Pancreas (tissue), 10 donors: ENCODE measurements at regions not wholly inside any gene's neighbourhood (a gene's known extent, or its start where the extent isn't known, plus 50 kb on each side); places are given as distances from the start of the nearest gene placed in this dataset.

Source experiments
- ATAC-seq, 4 donors: fragments of 200-7000 bp; cut with Tn5 transposase; one replicate each; pipeline versions ENCODE4 v1.8.0 to v1.9.1; 2020; ENCODE audit warnings: mild to moderate bottlenecking in 4 of 4, moderate library complexity in 4 of 4
- DNase-seq, 6 donors: peaks; one replicate each; pipeline ENCODE4 v3.0.0-alpha.2; 2020
- FAIRE-seq: peaks from 2 replicates; lab custom pipeline; 2012; peaks lifted over from hg19 to GRCh38; lab: Jason Lieb, UNC
- H3K27ac ChIP-seq, 4 donors: fragments of 200-600 bp; sonication (generic); 1 replicate in 3 of 4; 2 replicates in 1 of 4; pipeline versions ENCODE4 v1.5.0 to v1.8.0; 2020
- H3K27me3 ChIP-seq, 4 donors: fragments of 200-600 bp; one replicate each; pipeline ENCODE4 v1.8.0; 2021
- H3K36me3 ChIP-seq, 3 donors: fragments of 200-600 bp; sonication (generic) in 1 of 3; one replicate each; pipeline versions ENCODE4 v1.5.0 to v1.8.0; 2020 to 2021
- H3K4me1 ChIP-seq, 3 donors: fragments of 200-600 bp; one replicate each; pipeline ENCODE4 v1.8.0; 2021
- H3K4me3 ChIP-seq, 4 donors: fragments of 200-600 bp; sonication (generic) in 2 of 4; one replicate each; pipeline versions ENCODE4 v1.5.0 to v1.8.0; 2020 to 2021
- H3K9me3 ChIP-seq, 4 donors: fragments of 200-600 bp; one replicate each; pipeline ENCODE4 v1.8.0; 2021
- WGBS, 2 donors: extraction: QIAGEN DNeasy Blood & Tissue Kit; methylation state at CpG; one replicate each; pipeline ENCODE4 v1.1.7; 2013; 5-methylcytosine and 5-hydroxymethylcytosine counted together
- intact Hi-C, 3 donors: fragments of 100-400 bp; cut with DNase I; formaldehyde crosslinking; loops; one replicate each; pipeline versions ENCODE4 v1.11.1 to v1.14.2; 2022
- TF ChIP-seq, protein P1 (sequence below), 4 donors: fragments of 200-600 bp; sonication (generic) in 3 of 4; IDR thresholded peaks; one replicate each; pipeline versions ENCODE4 v1.5.0 to v1.8.0; 2021; ENCODE audit warnings: antibody characterized with exemption in 4 of 4
- donor health status: healthy with polysubstance abuse.
- donor health status: DM: no; HTN: no; CAD: no; lungs with moderate emphysema.
- donor health status: DM: no; HTN: no; CAD: no.
- donor health status: control.
- donor health status: control.
- donor health status: Bipolar disorder and iron deficiency.
- donor health status: DM: yes; HTN: yes; CAD: no.
- donor health status: DM: no; HTN: no; CAD: no.
- donor health status: DM: no; HTN: no; CAD: no.
- donor health status: DM: yes; HTN: yes; CAD: no.

DNA sequence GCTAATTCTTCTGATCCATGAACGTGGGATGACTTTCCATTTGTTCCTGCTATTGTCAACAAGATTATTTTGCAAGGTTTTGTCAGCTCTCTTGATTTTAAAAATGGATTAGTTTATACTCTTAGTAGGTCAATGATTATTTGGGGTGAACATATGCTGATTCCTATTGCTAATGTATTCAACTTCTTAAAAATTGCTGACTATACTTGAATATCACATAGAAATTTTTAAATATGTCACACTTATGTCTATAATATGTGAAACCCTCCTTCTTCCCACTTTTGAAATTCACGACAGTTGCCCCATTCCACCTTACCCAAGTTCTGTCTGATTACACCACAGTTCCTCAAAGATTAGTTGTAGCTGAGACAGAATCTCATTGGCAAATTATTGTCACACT is 465.7 kb upstream of the TENM3 start:
- 47 to 68% methylated on average over 2 of the region's 2 CpGs for WGBS, 2 donors
- Histone ChIP-seq H3K4me1 (no peaks in the 10 kb centered on the region), H3K27ac (no peak overlapping the region), H3K36me3 (no peaks in the 10 kb centered on the region), H3K4me3 (no peak overlapping the region), H3K27me3 (no peaks in the 10 kb centered on the region), H3K9me3 (no peaks in the 10 kb centered on the region)
- DNase-seq (no peak), FAIRE-seq (no peak), ATAC-seq (no peak)
- intact Hi-C loops = no loop called here
- TF ChIP-seq, protein P1, sequence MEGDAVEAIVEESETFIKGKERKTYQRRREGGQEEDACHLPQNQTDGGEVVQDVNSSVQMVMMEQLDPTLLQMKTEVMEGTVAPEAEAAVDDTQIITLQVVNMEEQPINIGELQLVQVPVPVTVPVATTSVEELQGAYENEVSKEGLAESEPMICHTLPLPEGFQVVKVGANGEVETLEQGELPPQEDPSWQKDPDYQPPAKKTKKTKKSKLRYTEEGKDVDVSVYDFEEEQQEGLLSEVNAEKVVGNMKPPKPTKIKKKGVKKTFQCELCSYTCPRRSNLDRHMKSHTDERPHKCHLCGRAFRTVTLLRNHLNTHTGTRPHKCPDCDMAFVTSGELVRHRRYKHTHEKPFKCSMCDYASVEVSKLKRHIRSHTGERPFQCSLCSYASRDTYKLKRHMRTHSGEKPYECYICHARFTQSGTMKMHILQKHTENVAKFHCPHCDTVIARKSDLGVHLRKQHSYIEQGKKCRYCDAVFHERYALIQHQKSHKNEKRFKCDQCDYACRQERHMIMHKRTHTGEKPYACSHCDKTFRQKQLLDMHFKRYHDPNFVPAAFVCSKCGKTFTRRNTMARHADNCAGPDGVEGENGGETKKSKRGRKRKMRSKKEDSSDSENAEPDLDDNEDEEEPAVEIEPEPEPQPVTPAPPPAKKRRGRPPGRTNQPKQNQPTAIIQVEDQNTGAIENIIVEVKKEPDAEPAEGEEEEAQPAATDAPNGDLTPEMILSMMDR (IDR thresholded peaks at IDR 0.05) = no peak

DNA sequence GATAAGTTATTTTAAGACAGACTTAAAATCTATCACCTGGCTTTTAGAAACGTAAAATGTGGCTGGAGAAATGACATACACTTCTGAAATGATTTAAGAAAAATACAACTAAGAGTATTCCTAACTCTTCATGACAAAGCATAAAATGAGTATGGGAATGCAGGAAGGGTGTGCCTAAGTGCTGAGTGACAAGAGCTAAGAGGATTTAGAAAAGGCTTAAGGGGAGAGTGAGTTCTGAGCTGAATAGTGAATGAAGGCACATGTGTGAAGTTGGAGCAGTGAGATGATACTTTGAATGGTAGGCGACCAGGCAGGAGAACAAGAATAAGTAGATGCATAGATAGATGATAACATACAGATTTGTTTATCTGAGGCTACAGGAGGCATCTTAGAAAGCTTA is 458.3 kb upstream of the TENM3 start:
- ATAC-seq (no peak), DNase-seq (no peak), FAIRE-seq (no peak)
- H3K36me3 ChIP-seq = no peaks in the 10 kb centered on the region
- intact Hi-C loops = no loop called here
- TF ChIP-seq, protein P1 (IDR thresholded peaks at IDR 0.05) = no peak
- H3K4me3 ChIP-seq = no peak overlapping the region
- H3K4me1 ChIP-seq = no peaks in the 10 kb centered on the region
- no peaks in the 10 kb centered on the region for H3K9me3 ChIP-seq
- H3K27ac ChIP-seq = no peak overlapping the region
- 42 to 43% methylated on average over 2 of the region's 2 CpGs for WGBS, 2 donors
- H3K27me3 ChIP-seq = no peaks in the 10 kb centered on the region

- ATAC-seq (no peak), FAIRE-seq (no peak), DNase-seq (no peak)
- TF ChIP-seq, protein P1 (IDR thresholded peaks at IDR 0.05) = no peak
- 3% methylated on average over 1 of the region's 1 CpG for WGBS, 2 donors
- no peaks in the 10 kb centered on the region for H3K27me3 ChIP-seq
- H3K36me3 ChIP-seq = no peaks in the 10 kb centered on the region
- H3K4me3 ChIP-seq = no peak overlapping the region
- no peaks in the 10 kb centered on the region for H3K4me1 ChIP-seq
- H3K27ac ChIP-seq = no peak overlapping the region
- intact Hi-C loops = no loop called here
- H3K9me3 ChIP-seq = no peaks in the 10 kb centered on the region
Measured at GRCh38 chr4:181792641-181793040, 450.6 kb upstream of the TENM3 start.

- H3K27me3 ChIP-seq = no peaks in the 10 kb centered on the region
- no peaks in the 10 kb centered on the region for H3K9me3 ChIP-seq
- H3K4me1 ChIP-seq = no peaks in the 10 kb centered on the region
- no peak for FAIRE-seq
- ATAC-seq = no peak
- DNase-seq = no peak
- 73 to 76% methylated on average over 6 of the region's 6 CpGs for WGBS, 2 donors
- no peaks in the 10 kb centered on the region for H3K36me3 ChIP-seq
- no peak overlapping the region for H3K4me3 ChIP-seq
- intact Hi-C loops = no loop called here
- TF ChIP-seq, protein P1 (IDR thresholded peaks at IDR 0.05) = no peak
- H3K27ac ChIP-seq = no peak overlapping the region
Measured at GRCh38 chr4:181793096-181793495, 450.1 kb upstream of the TENM3 start.

GRCh38 chr4:181796502-181796901 is 446.7 kb upstream of the TENM3 start:
- intact Hi-C loops = no loop called here
- DNase-seq = no peak
- TF ChIP-seq, protein P1 (IDR thresholded peaks at IDR 0.05) = no peak
- Histone ChIP-seq H3K4me1 (no peaks in the 10 kb centered on the region), H3K27ac (no peak overlapping the region), H3K4me3 (no peak overlapping the region), H3K36me3 (no peaks in the 10 kb centered on the region), H3K27me3 (no peaks in the 10 kb centered on the region), H3K9me3 (no peaks in the 10 kb centered on the region)
- WGBS, 2 donors = 71 to 84% methylated on average over 8 of the region's 8 CpGs
- ATAC-seq = no peak
- no peak for FAIRE-seq
